ENCODE measurements at regions not wholly inside any gene's neighbourhood (a gene's known extent, or its start where the extent isn't known, plus 50 kb on each side); places are given as distances from the start of the nearest gene placed in this dataset.
"Not testable (repeated sequence)": the region's sequence is repeated elsewhere in the genome, so short reads cannot be mapped to it uniquely, and the experiment has no call there.

DNA sequence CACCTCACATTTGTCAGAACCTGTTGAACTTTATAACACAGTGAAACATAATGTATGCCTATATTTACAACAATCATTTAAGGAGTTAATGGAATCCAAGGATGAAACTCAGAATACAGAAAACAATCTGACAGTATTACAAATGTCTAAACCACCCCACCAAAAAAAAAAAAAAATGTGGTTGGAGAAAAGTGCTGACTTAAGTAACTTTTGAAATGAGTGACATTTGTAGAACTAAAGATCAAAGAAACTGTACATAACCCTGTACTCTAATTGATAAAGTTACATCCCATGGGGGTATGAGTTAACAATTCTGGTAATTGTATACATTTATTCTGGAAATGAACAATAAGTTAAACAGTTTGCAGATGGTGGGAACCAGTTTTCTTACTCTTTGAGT lies 372.1 kb upstream of the TMEFF2 start:
- DNase-seq (ENCODE audit: low read depth in 2 of 2), result no peak

DNA sequence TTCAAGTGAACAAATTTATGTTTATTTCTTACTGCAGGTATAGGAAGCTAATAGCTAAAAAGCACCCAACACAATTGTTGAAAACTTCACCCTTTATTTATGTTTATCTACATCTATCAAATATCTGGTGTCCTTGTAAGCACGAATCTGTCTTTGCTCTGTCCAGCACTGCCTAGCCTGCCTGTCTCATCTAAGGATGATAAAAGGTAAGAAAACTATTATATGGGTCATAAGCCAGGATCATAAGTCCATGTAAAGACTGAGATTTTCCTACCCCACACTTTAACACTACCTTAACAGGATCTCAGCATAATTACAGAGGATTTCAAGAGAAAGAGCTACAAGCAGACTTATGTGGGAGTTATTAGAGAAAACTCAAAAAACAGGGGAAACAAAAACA lies 365.6 kb upstream of the TMEFF2 start:
- DNase-seq (ENCODE audit: low read depth in 2 of 2), result no peak

DNA sequence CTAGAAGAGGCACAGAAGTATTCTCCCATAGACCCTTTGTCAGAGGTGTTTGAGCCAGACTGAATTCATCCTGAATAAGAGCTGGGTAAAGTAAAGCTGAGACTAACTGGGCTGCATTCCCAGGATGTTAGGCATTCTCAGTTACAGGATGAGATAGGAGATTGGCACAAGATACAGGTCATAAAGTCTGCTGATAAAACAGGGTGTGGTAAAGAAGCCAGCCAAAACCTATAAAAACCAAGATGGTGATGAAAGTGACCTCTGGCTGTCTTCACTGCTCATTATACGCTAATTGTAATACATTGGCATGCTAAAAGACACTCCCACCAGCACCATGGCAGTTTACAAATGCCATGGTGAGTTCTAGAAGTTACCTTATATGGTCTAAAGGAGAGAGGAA lies 364.9 kb upstream of the TMEFF2 start:
- DNase-seq (ENCODE audit: low read depth in 2 of 2), result no peak

DNA sequence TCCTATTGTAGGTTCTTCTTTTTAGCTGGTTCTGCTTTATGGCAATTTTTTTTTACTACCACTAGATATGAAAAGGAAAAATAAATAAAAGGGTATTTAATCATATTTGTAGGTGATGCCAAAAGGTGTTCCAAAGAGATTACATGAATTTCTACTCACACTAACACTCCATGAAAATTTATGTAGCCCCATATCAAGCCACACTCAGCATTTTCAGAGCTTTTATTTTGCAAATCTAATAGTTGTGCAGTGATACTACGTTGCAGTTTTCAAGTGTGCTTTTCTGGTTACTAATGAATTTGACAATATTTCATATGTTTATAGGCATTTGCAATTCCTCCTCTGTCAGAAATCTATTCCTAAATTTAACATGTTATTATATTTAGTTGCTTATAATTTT lies 363.9 kb upstream of the TMEFF2 start:
- no peak for DNase-seq (ENCODE audit: low read depth in 2 of 2)

DNA sequence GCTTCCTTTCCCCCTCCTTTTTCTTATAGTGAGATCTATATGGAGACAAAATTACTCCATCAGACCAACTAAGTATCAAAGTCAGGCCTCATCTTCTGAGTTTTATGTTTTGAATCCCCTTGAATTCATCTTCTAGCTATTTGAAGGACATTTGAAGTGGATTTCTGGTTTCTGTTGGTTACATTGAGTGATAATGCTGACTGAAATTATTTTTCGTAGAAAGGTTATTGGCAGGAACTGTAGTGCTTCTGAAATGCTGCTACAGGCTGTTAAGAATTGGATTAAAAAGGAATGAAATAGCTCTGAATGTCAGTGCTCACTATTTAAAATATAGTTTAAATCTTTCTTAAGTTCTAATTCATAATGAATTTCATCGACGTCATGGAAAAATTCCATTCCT lies 361.0 kb upstream of the TMEFF2 start:
- no peak for DNase-seq (ENCODE audit: low read depth in 2 of 2)

DNA sequence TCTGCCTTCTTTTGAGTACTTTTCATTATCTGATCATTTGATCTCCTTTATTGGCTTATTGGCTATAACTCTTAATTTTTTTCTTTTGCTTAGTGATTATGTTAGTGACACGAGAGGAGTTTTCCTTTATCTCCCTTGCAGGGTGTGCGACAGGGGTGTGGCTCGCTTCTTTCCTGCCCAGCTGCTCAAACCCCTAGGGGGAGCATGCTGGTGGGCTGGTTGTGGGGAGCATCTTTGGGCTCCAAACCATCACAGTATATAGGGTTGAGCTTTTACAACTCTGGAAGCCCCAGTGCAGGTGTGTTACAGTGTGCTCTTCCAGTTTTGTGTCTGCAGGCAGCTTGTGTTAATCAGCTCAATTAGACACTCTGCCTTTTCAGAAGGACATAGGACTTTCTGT lies 357.0 kb upstream of the TMEFF2 start:
- DNase-seq (ENCODE audit: low read depth in 2 of 2), result no peak

DNA sequence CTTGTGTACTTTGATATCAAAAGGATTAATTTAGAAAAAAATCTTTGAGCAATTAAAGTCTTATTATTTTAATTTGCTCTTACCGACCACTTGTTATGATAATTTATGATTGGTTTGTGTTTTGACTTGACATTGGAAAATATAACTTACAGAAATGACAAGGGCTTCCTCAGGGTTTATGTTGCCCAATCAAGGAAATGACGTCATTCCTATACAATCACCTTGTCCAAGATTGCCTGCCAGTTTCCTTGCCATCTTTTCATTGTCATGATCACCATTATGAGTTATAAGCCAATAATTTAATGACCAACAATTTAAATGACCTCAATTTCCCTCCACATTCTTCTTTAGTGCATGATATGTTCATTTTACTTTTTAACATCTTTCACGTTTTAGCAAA lies 351.8 kb upstream of the TMEFF2 start:
- DNase-seq (ENCODE audit: low read depth in 2 of 2), result no peak

DNA sequence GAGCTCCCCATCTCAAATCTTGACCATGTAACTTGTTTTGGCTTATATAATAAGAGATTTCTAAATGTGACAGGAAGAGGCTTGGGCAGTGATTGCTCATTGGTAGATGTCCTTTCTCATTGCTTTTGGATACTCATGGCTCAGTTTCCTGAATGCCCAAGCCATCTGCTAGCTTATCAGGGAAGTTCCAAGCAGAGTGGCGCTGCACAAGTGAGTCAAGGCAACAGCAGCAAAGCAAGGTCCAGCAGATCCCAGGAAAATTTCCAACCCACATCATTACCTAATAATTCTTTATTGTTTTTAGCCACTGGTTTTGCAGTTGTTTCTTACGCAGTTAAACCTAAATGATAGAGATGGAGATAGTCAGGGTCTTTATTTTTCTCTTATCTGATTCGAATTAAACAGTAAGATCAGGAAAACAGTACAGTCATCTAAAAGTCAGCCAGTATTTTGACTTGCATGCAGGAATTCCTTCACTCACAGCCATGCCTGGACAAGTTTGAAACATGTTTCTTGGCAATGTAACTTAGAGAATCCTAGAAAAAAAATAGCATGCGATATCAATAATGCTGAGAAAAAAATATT lies 349.7 kb upstream of the TMEFF2 start:
- DNase-seq (ENCODE audit: low read depth in 2 of 2), result no peak

DNA sequence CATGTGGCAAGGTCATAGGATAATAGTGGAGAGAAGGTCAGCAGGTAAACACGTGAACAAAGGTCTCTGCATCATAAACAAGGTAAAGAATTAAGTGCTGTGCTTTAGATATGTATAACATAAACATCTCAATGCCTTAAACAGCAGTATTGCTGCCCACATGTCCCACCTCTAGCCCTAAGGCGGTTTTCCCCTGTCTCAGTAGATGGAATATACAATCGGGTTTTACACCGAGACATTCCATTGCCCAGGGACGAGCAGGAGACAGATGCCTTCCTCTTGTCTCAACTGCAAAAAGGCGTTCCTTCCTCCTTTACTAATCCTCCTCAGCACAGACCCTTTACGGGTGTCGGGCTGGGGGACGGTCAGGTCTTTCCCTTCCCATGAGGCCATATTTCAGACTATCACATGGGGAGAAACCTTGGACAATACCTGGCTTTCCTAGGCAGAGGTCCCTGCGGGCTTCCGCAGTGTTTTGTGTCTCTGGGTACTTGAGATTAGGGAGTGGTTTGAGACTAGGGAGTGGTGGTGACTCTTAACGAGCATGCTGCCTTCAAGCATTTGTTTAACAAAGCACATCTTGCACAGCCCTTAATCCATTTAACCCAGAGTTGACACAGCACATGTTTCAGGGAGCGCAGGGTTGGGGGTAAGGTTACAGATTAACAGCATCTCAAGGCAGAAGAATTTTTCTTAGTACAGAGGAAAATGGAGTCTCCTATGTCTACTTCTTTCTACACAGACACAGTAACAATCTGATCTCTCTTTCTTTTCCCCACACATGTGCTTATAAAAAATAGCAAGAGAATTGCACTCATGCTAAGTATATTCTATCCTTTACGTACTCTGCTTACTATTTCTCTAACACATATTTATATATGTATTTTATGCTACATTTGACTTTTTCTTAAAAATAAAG lies 347.7 kb upstream of the TMEFF2 start:
- DNase-seq (ENCODE audit: low read depth in 2 of 2), result not testable (repeated sequence)

DNA sequence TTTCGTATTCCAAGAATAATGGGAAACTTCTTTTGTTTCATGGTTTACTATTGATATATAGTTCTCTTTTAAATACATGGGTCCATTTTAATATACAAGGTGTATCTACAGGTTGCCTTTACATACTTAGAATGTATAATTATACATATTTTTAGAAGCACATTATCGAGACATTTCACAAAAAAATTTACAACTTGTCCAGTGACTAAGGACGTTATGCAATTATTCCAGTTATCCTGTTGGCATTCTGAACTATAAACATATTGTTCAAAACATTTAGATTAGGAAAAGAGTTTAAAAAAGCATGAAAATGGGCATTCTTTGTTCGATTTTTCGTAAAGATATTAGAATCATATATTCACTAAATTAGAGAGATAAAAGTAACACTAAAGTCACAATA lies 344.6 kb upstream of the TMEFF2 start:
- no peak for DNase-seq (ENCODE audit: low read depth in 2 of 2)

DNA sequence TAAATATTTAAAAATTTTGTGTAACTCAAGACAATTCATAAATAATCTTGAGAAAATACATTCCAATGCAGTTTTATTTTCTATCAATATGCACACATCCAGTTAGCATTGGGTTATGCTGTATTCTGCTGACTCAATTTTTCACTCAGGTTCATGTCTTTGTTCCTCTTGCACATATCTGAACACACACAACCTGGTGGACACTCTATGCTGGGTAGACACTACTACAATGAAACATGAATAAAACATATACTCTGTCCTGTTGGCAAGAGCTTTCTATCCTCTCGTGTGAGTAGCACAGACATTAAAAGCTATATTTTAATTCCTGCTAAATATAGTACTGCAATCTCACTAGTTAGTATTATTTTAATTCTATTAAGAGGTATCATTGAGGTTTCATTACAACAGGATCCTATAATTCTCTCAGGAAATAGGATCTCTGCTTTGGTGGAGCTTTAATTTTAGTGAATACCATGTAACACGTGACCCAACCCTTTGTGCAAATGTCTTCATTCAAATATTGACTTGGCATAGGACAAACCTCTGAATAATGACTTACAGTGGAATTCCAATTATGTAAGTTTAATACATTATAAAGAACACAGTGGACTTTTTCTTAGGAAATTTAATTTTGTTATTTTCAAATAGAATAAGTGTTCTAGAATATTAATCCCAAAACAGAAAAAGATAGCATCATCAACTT lies 342.3 kb upstream of the TMEFF2 start:
- no peak for DNase-seq (ENCODE audit: low read depth in 2 of 2)

DNA sequence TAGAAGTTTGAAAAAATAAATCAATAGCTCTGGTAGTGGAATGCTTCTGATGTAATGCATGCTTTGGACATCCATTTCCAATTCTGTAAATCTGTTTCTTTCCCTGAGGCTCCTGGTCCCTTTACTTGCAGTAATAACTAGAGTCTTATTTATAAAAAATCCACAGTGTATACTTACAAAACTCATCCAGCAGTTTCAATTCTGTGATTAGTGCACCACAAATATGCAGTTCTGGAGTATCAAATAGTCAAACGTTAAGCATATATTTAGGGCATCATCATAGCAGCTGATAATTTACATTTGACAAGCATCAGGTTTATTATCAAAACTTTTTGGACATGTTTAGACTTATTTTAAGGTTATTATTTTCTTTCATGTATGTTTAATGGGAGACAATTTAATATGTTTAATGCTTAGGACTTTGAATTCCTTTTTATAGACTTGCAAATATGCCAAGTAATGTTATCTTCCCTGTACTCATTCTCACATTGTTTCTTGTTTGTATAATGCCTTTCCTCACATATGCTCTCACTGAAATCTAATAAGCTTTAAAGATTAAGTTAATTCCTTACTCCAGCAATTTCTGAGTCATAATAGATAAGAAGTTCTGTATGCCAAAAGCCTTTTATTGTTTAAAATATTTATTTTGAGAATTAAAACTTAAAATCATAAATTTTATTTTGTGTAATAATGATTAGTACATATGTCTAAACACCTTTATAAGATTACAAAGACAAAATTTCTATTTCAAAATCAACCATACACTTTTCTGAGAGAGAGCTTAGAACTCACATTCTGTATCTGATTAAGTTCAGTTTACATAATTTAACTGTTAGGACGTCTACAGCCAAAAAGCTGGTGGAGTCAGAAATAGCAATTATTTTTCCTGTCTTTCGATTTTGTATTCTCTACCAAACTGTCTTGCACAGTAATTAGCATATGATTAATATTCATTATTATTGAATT lies 341.5 kb upstream of the TMEFF2 start:
- no peak for DNase-seq (ENCODE audit: low read depth in 2 of 2)

DNA sequence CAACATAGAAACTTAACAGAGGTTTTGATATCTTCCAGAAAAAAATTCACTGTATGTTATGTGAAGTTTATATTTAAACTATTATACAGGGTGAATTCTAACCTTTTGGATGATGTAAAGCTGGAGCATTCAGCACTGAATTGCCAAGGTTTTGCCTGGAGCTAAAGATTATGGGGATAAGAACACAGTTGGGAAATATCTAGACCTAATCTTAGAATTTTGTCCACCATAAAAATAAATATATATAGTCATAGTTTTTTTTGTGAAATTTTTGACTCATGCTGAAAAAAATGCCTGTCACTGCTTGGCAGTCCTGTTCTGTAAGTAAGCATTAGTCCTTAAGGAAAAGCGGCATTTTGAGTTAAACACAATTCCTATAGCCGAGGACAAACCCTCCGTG lies 339.3 kb upstream of the TMEFF2 start:
- no peak for DNase-seq (ENCODE audit: low read depth in 2 of 2)

DNA sequence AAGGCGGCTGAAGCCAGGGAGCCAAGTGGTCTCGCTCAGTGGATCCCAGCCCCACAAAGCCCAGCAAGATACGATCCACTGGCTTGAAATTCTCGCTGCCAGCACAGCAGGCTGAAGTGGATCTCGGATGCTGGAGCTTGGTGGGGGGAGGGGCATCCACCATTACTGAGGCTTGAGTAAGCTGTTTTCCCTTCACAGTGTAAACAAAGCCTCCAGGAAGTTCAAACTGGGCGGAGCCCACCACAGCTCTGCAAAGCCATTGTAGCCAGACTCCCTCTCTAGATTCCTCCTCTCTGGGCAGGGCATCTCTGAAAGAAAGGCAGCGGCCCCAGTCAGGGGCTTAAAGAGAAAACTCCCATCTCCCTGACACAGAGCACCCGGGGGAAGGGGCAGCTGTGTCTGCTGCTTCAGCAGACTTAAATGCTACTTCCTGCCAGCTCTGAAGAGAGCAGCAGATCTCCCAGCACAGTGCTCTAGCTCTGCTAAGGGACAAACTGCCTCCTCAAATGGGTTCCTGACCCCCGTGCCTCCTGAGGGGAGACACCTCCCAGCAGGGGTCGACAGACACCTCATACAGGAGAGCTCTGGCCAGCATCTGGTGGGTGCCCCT lies 330.0 kb upstream of the TMEFF2 start:
- DNase-seq (ENCODE audit: low read depth in 2 of 2), result not testable (repeated sequence)

DNA sequence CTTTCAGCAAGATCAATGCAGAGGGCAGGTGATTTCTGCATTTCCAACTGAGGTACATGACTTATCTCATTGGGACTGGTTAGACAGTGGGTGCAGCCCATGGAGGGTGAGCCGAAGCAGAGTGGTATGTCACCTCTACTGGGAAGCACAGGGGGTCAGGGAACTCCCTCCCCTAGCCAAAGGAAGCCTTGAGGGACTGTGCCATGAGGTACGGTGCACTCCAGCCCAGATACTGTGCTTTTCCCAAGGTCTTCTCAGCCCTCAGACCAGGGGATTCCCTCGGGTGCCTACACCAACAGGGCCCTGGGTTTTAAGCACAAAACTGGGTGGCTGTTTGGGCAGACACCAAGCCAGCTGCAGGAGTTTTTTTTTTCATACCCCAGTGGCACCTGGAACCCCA lies 329.5 kb upstream of the TMEFF2 start:
- not testable (repeated sequence) for DNase-seq (ENCODE audit: low read depth in 2 of 2)

DNA sequence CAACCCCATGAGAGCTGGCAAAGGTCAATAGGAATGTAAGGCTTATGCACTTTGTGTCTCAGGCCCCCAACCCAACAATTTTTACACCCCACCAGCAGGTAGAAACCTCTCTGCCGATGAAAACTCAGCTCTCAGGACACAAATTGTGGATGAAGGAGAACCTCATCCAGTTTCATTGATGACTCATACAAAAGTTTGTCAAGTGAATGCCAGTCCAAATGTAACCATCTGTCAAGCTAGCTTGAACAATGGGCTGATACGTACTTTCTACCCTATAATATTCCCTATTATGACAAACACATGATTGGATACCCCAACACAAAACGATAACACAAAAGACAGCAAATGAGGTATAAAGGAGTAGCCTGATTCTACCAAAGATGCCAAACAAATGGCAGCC lies 321.2 kb upstream of the TMEFF2 start:
- DNase-seq (ENCODE audit: low read depth in 2 of 2), result no peak

DNA sequence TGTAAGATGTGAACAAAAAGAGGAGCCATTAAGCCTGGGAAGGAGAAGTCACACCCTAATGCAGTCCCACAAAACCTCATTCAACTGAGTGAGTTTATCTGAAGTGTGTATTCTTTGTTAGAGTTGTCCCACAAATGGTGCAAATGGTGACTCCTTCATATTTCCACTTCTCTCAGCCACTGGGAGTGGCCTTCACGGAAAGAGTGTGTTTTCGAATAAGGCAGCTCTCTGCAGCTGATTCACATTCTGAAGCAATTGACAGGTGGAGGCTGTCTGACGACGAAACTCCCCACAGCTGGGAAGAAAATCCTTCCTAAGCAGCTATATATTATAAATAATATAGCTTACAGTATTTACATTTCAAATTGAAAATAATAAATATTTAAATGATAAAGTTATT lies 318.8 kb upstream of the TMEFF2 start:
- no peak for DNase-seq (ENCODE audit: low read depth in 2 of 2)

DNA sequence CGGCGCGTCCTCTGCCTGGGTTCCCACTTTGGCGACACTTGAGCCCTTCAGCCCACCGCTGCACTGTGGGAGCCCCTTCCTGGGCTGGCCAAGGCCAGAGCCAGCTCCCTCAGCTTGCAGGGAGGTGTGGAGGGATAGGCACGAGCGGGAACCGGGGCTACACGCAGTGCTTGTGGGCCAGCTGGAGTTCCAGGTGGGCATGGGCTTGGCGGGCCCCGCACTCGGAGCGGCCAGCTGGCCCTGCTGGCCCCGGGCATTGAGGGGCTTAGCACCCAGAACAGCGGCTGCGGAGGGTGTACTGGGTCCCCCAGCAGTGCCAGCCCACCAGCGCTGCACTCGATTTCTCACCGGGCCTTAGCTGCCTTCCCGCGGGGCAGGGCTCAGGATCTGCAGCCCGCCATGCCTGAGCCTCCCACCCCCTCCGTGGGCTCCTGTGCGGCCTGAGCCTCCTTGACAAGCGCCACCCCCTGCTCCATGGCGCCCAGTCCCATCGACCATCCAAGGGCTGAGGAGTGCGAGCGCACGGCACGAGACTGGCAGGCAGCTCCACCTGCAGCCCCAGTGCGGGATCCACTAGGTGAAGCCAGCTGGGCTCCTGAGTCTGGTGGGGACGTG lies 313.2 kb upstream of the TMEFF2 start:
- not testable (repeated sequence) for DNase-seq (ENCODE audit: low read depth in 2 of 2)

DNA sequence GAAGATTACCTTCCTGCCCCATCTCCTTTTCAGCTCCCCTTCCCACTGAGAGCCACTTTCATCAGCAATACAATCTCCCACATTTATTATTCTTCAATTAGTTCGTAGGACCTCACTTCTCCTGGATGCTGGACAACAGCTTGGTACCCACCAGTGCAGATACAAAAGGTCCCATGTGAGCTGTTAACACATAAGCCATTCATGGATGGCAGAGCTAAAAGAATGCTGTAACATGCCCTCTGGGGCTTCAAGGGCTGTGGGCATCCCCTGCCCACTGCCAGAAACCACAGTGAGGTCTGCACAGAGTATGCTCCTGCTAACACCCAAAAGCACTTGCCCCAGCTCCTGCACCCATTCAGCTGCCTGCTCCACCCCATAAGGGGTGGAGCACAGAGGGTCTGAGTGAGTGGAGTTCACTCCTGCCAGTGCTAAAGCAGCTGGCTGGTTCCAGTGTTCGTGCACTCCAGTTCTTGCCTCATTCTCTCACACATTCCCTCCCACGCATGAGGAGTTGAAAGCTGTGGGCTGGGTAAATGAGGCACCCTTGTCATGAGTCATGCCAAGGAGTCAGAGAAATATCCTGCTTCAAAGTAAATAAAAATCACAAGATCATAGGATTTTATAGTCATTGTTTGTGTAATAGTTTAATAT lies 305.9 kb upstream of the TMEFF2 start:
- DNase-seq (ENCODE audit: low read depth in 2 of 2), result no peak

DNA sequence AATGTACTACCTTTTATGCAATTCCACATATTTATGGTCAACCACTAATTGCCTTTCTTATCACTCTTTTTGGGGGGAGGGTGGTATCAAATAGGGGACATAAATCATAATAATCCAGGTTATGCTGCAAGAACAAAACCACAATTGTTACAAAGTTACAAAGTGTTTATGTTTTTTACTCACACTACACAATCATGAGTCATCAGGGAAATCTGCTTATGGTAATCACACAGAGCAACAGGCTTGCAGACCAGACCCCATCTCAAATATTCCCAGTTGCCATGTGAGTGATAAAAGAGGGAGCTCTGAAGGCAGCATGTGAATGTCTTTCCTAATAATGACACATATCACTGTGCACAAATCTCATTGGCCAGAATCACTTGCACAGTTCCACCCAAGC lies 304.7 kb upstream of the TMEFF2 start:
- DNase-seq (ENCODE audit: low read depth in 2 of 2), result no peak

All from dermis microvascular lymphatic vessel endothelial cell (primary cell).